HepG2 (cell line): ENCODE measurements at regions not wholly inside any gene's neighbourhood (a gene's known extent, or its start where the extent isn't known, plus 50 kb on each side); places are given as distances from the start of the nearest gene placed in this dataset.

Source experiments
- CBFB ChIP-seq: sonication (generic); formaldehyde crosslinking; IDR thresholded peaks from 2 replicates; pipeline ENCODE4 v1.4.0; 2020; ENCODE audit warnings: missing genetic modification reagents
- MEIS2 ChIP-seq: sonication (generic); formaldehyde crosslinking; IDR thresholded peaks from 2 replicates; pipeline ENCODE4 v1.9.0; 2021; ENCODE audit warnings: mild to moderate bottlenecking, missing genetic modification reagents
- MYC ChIP-seq: sonication (generic); formaldehyde crosslinking; IDR thresholded peaks from 2 replicates; pipeline ENCODE4 v1.9.0; 2021; ENCODE audit warnings: missing genetic modification reagents, borderline replicate concordance
- MYNN ChIP-seq: sonication (generic); formaldehyde crosslinking; IDR thresholded peaks from 2 replicates; pipeline ENCODE4 v1.4.0; 2020; ENCODE audit warnings: mild to moderate bottlenecking, low read depth, missing genetic modification reagents
- TAF1 ChIP-seq: sonication (generic); formaldehyde crosslinking; IDR thresholded peaks from 2 replicates; pipeline ENCODE4 v1.4.0; 2020; ENCODE audit warnings: missing genetic modification reagents
- TF ChIP-seq, protein P1 (sequence below): sonication (generic); formaldehyde crosslinking; IDR thresholded peaks from 2 replicates; pipeline ENCODE4 v1.8.1; 2022; ENCODE audit warnings: low read depth, mild to moderate bottlenecking, missing genetic modification reagents
- TF ChIP-seq, protein P2 (sequence below): sonication (generic); formaldehyde crosslinking; IDR thresholded peaks from 2 replicates; pipeline ENCODE4 v1.5.0; 2020; ENCODE audit warnings: mild to moderate bottlenecking, missing genetic modification reagents, moderate library complexity

DNA sequence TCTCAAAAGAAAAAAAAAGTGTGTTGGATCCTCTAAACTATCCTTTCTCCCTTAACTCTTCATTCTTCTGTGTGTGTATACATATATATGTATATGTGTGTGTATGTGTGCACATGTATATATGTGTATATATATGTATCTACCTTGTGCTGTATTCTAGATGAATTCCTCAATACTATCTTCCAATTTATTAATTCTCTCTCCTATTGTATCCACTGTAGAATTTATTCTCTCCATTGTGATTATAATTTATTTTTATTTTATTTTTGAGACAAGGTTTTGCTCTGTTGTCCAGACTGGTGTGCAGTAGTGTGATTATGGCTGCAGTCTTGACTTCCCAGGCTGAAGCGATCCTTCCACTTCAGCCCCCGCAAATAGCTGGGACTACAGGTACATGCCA, 147.1 kb upstream of the ZNF618 start:
- no peak for TF ChIP-seq CBFB (CRISPR knock-in tag)
- TF ChIP-seq, protein P1, sequence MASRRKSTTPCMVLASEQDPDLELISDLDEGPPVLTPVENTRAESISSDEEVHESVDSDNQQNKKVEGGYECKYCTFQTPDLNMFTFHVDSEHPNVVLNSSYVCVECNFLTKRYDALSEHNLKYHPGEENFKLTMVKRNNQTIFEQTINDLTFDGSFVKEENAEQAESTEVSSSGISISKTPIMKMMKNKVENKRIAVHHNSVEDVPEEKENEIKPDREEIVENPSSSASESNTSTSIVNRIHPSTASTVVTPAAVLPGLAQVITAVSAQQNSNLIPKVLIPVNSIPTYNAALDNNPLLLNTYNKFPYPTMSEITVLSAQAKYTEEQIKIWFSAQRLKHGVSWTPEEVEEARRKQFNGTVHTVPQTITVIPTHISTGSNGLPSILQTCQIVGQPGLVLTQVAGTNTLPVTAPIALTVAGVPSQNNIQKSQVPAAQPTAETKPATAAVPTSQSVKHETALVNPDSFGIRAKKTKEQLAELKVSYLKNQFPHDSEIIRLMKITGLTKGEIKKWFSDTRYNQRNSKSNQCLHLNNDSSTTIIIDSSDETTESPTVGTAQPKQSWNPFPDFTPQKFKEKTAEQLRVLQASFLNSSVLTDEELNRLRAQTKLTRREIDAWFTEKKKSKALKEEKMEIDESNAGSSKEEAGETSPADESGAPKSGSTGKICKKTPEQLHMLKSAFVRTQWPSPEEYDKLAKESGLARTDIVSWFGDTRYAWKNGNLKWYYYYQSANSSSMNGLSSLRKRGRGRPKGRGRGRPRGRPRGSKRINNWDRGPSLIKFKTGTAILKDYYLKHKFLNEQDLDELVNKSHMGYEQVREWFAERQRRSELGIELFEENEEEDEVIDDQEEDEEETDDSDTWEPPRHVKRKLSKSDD (CRISPR knock-in tag), result no peak
- TF ChIP-seq MEIS2 (CRISPR knock-in tag), result no peak
- TF ChIP-seq MYC, result no peak
- TF ChIP-seq MYNN (CRISPR knock-in tag), result no peak
- TF ChIP-seq TAF1, result no peak
- TF ChIP-seq, protein P2, sequence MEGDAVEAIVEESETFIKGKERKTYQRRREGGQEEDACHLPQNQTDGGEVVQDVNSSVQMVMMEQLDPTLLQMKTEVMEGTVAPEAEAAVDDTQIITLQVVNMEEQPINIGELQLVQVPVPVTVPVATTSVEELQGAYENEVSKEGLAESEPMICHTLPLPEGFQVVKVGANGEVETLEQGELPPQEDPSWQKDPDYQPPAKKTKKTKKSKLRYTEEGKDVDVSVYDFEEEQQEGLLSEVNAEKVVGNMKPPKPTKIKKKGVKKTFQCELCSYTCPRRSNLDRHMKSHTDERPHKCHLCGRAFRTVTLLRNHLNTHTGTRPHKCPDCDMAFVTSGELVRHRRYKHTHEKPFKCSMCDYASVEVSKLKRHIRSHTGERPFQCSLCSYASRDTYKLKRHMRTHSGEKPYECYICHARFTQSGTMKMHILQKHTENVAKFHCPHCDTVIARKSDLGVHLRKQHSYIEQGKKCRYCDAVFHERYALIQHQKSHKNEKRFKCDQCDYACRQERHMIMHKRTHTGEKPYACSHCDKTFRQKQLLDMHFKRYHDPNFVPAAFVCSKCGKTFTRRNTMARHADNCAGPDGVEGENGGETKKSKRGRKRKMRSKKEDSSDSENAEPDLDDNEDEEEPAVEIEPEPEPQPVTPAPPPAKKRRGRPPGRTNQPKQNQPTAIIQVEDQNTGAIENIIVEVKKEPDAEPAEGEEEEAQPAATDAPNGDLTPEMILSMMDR, result no peak
